ENCODE measurements at regions not wholly inside any gene's neighbourhood (a gene's known extent, or its start where the extent isn't known, plus 50 kb on each side); places are given as distances from the start of the nearest gene placed in this dataset.
"Not testable (repeated sequence)": the region's sequence is repeated elsewhere in the genome, so short reads cannot be mapped to it uniquely, and the experiment has no call there.

- TF ChIP-seq CTCF, POLR2AphosphoS5, POLR2A, EP300 (IDR thresholded peaks at IDR 0.05): not testable (repeated sequence)
Measured at GRCh38 chr1:200284236-200284635, 125.6 kb downstream of the ZNF281 start.
